Mesothelial cell of epicardium (in vitro differentiated cells): ENCODE measurements at regions not wholly inside any gene's neighbourhood (a gene's known extent, or its start where the extent isn't known, plus 50 kb on each side); places are given as distances from the start of the nearest gene placed in this dataset.

ENCODE experiments used
- DNase-seq, 2 experiments: peaks; one replicate each; pipeline ENCODE4 v3.0.0; 2021; ENCODE audit warnings: low spot score in 2 of 2; ENCODE audit not compliant: unreplicated experiment in 2 of 2
- H3K27ac Mint-ChIP-seq: 2 replicates; pipeline ENCODE4 v1.8.0; 2021; ENCODE audit warnings: mixed read lengths
- H3K27me3 Mint-ChIP-seq: 2 replicates; pipeline ENCODE4 v1.8.0; 2021; ENCODE audit warnings: low read depth, mixed read lengths
- H3K36me3 Mint-ChIP-seq: 2 replicates; pipeline ENCODE4 v1.8.0; 2021; ENCODE audit warnings: mixed read lengths
- H3K4me1 Mint-ChIP-seq: 2 replicates; pipeline ENCODE4 v1.8.0; 2021; ENCODE audit warnings: mixed read lengths
- H3K4me3 Mint-ChIP-seq: 2 replicates; pipeline ENCODE4 v1.8.0; 2021; ENCODE audit warnings: mild to moderate bottlenecking, moderate library complexity, mixed read lengths
- H3K9me3 Mint-ChIP-seq: 2 replicates; pipeline ENCODE4 v1.8.0; 2021; ENCODE audit warnings: mixed read lengths
- TF ChIP-seq, protein P1 (sequence below): fragments of 200-600 bp; sonication (generic); IDR thresholded peaks from one replicate; pipeline ENCODE4 v1.5.0; 2021; ENCODE audit warnings: antibody characterized with exemption; ENCODE audit not compliant: unreplicated experiment

DNA sequence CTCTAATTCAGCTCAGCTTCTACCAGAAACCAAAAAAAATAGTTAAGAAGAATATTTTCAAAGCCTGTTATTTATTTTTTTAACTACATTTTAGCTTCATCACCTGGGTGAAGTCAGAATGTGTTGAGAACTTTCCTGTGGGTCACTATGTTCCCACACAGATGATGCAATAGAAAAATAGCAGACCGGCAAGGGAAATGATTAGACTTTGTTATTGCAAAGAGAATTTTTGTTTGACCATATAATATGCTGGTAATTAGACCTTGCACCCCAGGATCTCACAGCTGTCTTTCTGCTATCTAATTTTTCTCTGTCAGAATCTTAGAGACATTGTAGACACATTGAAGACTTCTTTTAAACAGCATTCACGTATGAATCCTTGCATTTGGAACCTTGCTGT lies 299.3 kb downstream of the TBX15 start:
- DNase-seq, result no peak
- no peak overlapping the region for H3K4me3 Mint-ChIP-seq
- TF ChIP-seq, protein P1, sequence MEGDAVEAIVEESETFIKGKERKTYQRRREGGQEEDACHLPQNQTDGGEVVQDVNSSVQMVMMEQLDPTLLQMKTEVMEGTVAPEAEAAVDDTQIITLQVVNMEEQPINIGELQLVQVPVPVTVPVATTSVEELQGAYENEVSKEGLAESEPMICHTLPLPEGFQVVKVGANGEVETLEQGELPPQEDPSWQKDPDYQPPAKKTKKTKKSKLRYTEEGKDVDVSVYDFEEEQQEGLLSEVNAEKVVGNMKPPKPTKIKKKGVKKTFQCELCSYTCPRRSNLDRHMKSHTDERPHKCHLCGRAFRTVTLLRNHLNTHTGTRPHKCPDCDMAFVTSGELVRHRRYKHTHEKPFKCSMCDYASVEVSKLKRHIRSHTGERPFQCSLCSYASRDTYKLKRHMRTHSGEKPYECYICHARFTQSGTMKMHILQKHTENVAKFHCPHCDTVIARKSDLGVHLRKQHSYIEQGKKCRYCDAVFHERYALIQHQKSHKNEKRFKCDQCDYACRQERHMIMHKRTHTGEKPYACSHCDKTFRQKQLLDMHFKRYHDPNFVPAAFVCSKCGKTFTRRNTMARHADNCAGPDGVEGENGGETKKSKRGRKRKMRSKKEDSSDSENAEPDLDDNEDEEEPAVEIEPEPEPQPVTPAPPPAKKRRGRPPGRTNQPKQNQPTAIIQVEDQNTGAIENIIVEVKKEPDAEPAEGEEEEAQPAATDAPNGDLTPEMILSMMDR, result no peak
- H3K36me3 Mint-ChIP-seq, result no peaks in the 10 kb centered on the region
- peaks cover 5% of the 10 kb centered on the region for H3K9me3 Mint-ChIP-seq
- H3K27ac Mint-ChIP-seq, result no peak overlapping the region
- no peaks in the 10 kb centered on the region for H3K4me1 Mint-ChIP-seq
- H3K27me3 Mint-ChIP-seq, result peaks cover 8% of the 10 kb centered on the region

DNA sequence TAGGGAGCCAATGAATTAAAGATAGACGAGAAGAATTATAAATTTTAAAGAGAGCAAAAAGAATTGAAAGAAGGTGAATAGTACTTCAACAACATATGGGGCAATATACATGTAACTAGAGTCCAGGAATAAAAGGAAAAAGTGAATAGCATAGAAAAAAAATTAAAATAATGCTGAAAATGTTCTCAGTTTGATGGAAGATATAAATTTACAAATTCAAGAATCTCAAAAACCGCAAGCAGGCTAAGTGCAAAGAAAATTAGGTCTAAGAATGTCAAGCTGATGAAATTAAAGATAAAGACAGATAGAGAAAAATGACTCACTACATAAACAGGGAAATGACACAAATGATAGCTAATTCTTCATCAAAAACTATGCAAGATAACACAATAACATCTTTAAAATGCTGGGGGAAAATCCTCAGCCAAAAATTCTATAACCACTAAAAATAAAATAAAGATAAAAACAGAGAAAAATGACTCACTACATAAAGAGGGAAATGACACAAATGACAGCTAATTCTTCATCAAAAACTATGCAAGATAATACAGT lies 326.3 kb downstream of the TBX15 start:
- Mint-ChIP-seq H3K27ac (no peak overlapping the region), H3K9me3 (peaks cover 17% of the 10 kb centered on the region), H3K4me3 (no peak overlapping the region), H3K36me3 (no peaks in the 10 kb centered on the region), H3K4me1 (no peaks in the 10 kb centered on the region), H3K27me3 (peaks cover 41% of the 10 kb centered on the region)
- DNase-seq, result no peak
- TF ChIP-seq, protein P1, result no peak

DNA sequence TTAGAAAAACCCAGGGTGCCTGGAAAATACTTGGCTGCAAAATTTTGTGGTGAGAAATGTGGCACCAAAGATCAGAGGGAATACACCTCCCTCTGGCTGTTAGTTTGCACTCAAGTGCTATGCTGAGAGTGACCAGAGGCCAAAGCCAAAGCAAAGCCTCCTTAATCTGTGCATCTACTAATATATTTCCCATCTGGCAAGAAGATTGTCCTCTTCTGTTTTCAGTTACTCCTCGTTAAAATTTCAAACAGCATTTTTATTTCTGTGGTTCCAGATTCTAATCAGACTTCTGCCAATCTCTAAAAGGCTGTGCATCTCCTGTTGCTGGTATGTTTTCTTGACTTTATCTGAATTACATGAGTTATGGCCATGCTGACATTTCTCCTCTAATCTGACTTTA lies 327.4 kb downstream of the TBX15 start:
- Mint-ChIP-seq H3K27ac (no peak overlapping the region), H3K27me3 (peaks cover 38% of the 10 kb centered on the region), H3K4me1 (no peaks in the 10 kb centered on the region), H3K36me3 (no peaks in the 10 kb centered on the region), H3K9me3 (peaks cover 13% of the 10 kb centered on the region), H3K4me3 (no peak overlapping the region)
- TF ChIP-seq, protein P1, result no peak
- DNase-seq, result no peak

DNA sequence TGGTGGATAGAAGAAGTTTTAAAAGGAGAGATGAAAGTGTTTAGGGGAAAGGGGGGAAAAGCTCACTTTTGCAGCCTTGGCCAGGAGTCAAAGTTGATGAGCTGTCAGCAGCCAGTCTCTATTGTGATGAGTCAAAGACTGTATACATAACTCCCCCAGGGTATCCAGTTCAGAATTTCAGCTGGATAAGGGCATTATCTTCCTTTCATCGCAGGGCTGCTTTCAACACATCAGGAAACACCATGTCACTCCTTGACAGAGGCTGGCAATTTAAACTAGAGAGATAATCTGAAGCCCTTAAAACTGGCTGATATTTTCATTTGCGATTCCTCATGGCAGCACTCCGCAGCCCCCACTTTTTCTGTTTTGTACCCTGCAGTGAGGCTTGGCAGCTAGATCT lies 328.5 kb downstream of the TBX15 start:
- no peak for DNase-seq
- H3K36me3 Mint-ChIP-seq, result no peaks in the 10 kb centered on the region
- no peak overlapping the region for H3K4me3 Mint-ChIP-seq
- no peaks in the 10 kb centered on the region for H3K4me1 Mint-ChIP-seq
- H3K27ac Mint-ChIP-seq, result no peak overlapping the region
- H3K9me3 Mint-ChIP-seq, result peaks cover 16% of the 10 kb centered on the region
- peaks cover 35% of the 10 kb centered on the region for H3K27me3 Mint-ChIP-seq
- TF ChIP-seq, protein P1, result no peak

DNA sequence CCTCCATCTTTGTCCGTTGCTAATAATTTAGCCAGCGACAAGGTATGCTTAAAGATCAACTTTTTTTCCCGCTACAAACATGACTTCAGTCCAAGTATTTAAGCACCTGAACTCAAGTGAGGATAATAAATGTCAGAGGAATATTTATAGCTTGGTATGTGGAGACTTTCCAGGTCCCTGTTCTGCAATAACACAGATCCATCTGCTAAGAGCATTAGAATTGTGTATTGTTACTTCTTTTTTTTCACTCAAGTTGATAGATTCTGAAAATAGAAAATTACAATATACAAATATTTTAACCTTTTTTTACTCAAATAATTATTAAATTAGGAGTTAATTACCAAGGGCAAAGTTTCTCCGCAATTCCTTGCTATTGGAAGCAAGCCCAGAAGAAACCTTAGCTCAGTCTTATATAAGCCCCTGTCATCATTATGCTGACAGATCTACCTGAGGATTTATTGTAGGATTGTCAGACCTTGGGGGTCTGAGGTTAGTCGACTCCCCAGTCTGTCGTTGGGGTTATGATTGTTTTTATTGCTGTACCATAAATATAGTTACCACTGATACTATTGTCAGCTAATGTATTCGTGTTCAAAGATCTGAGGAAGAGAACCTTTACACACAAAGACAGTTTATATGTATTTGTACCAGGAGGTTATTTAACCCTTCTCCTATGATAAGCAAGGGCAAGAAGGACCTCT lies 337.9 kb downstream of the TBX15 start:
- Mint-ChIP-seq H3K36me3 (no peaks in the 10 kb centered on the region), H3K27ac (no peak overlapping the region), H3K4me3 (no peak overlapping the region), H3K4me1 (peaks cover 7% of the 10 kb centered on the region), H3K27me3 (peaks cover 55% of the 10 kb centered on the region), H3K9me3 (peaks cover 9% of the 10 kb centered on the region)
- TF ChIP-seq, protein P1, result no peak
- DNase-seq, result no peak
